ENCODE measurements at regions not wholly inside any gene's neighbourhood (a gene's known extent, or its start where the extent isn't known, plus 50 kb on each side); places are given as distances from the start of the nearest gene placed in this dataset.

- Histone ChIP-seq H3K14ac (ENCODE audit: low read length) (no peak overlapping the region), H3K27me3 (ENCODE audit: insufficient read depth, low read length) (no peaks in the 10 kb centered on the region), H2BK5ac (ENCODE audit: low read depth, low read length, poor library complexity) (no peak overlapping the region), H4K91ac (ENCODE audit: low read depth, low read length) (no peak overlapping the region), H2AK5ac (ENCODE audit: low read length) (no peak overlapping the region), H2BK120ac (ENCODE audit: insufficient read depth, low read length, poor library complexity) (no peak overlapping the region), H2BK12ac (ENCODE audit: low read length) (no peak overlapping the region), H4K12ac (ENCODE audit: low read depth, low read length) (no peak overlapping the region), H3K79me2 (ENCODE audit: control insufficient read depth, insufficient read depth, low read length, poor library complexity) (no peaks in the 10 kb centered on the region), H3K9me3 (ENCODE audit: insufficient read depth, low read depth, low read length) (no peaks in the 10 kb centered on the region), H3K4me1 (ENCODE audit: control insufficient read depth in 1 of 2, insufficient read depth in 2 of 2, low read length in 2 of 2) (no peaks in the 10 kb centered on the region), H3K36me3 (ENCODE audit: control insufficient read depth in 1 of 2, insufficient read depth in 2 of 2, low read length in 2 of 2) (no peaks in the 10 kb centered on the region), H3K18ac (ENCODE audit: low read length) (no peak overlapping the region), H3K4me2 (ENCODE audit: low read length) (no peak overlapping the region), H3K27ac (ENCODE audit: low read depth, low read length) (no peak overlapping the region), H4K8ac (ENCODE audit: low read depth, low read length) (no peak overlapping the region), H3K4ac (ENCODE audit: low read depth, low read length) (no peak overlapping the region), H3K4me3 (ENCODE audit: low read depth, low read length) (no peak overlapping the region), H3K23ac (ENCODE audit: low read length) (no peak overlapping the region), H2AFZ (ENCODE audit: insufficient read depth, low read length, poor library complexity) (no peak overlapping the region), H3K79me1 (ENCODE audit: low read length) (no peaks in the 10 kb centered on the region), H3K9ac (ENCODE audit: low read length) (no peak overlapping the region)
- WGBS (ENCODE audit: extremely low coverage, insufficient coverage, insufficient read length), result no CpG with 5 or more reads among the region's 6 CpGs
- DNase-seq, result no peak
These were observed 210.0 kb downstream of the IRS2 start for GRCh38 chr13:109576331-109576813.

- no CpG with 5 or more reads among the region's 3 CpGs for WGBS (ENCODE audit: extremely low coverage, insufficient coverage, insufficient read length)
- Histone ChIP-seq H3K14ac (ENCODE audit: low read length) (no peak overlapping the region), H3K4ac (ENCODE audit: low read depth, low read length) (no peak overlapping the region), H3K18ac (ENCODE audit: low read length) (no peak overlapping the region), H2BK120ac (ENCODE audit: insufficient read depth, low read length, poor library complexity) (no peak overlapping the region), H3K23ac (ENCODE audit: low read length) (no peak overlapping the region), H3K4me2 (ENCODE audit: low read length) (no peak overlapping the region), H3K27ac (ENCODE audit: low read depth, low read length) (no peak overlapping the region), H3K27me3 (ENCODE audit: insufficient read depth, low read length) (no peaks in the 10 kb centered on the region), H3K79me2 (ENCODE audit: control insufficient read depth, insufficient read depth, low read length, poor library complexity) (no peaks in the 10 kb centered on the region), H4K91ac (ENCODE audit: low read depth, low read length) (no peak overlapping the region), H2BK12ac (ENCODE audit: low read length) (no peak overlapping the region), H4K8ac (ENCODE audit: low read depth, low read length) (no peak overlapping the region), H3K9me3 (ENCODE audit: insufficient read depth, low read depth, low read length) (no peaks in the 10 kb centered on the region), H3K36me3 (ENCODE audit: control insufficient read depth in 1 of 2, insufficient read depth in 2 of 2, low read length in 2 of 2) (no peaks in the 10 kb centered on the region), H2AK5ac (ENCODE audit: low read length) (no peak overlapping the region), H3K79me1 (ENCODE audit: low read length) (no peaks in the 10 kb centered on the region), H2AFZ (ENCODE audit: insufficient read depth, low read length, poor library complexity) (no peak overlapping the region), H4K12ac (ENCODE audit: low read depth, low read length) (no peak overlapping the region), H3K4me3 (ENCODE audit: low read depth, low read length) (no peak overlapping the region), H3K9ac (ENCODE audit: low read length) (no peak overlapping the region), H2BK5ac (ENCODE audit: low read depth, low read length, poor library complexity) (no peak overlapping the region), H3K4me1 (ENCODE audit: control insufficient read depth in 1 of 2, insufficient read depth in 2 of 2, low read length in 2 of 2) (no peaks in the 10 kb centered on the region)
- DNase-seq, result no peak
These were observed 210.6 kb downstream of the IRS2 start for GRCh38 chr13:109575821-109576220.

- H2BK5ac ChIP-seq (ENCODE audit: low read depth, low read length, poor library complexity), result no peak overlapping the region
- no peak overlapping the region for H2BK120ac ChIP-seq (ENCODE audit: insufficient read depth, low read length, poor library complexity)
- H3K79me2 ChIP-seq (ENCODE audit: control insufficient read depth, insufficient read depth, low read length, poor library complexity), result no peaks in the 10 kb centered on the region
- no peak overlapping the region for H3K18ac ChIP-seq (ENCODE audit: low read length)
- no peak overlapping the region for H2AFZ ChIP-seq (ENCODE audit: insufficient read depth, low read length, poor library complexity)
- no peak for DNase-seq
- H2AK5ac ChIP-seq (ENCODE audit: low read length), result no peak overlapping the region
- H3K9me3 ChIP-seq (ENCODE audit: insufficient read depth, low read depth, low read length), result no peaks in the 10 kb centered on the region
- no CpG with 5 or more reads among the region's 6 CpGs for WGBS (ENCODE audit: extremely low coverage, insufficient coverage, insufficient read length)
- no peak overlapping the region for H3K4me2 ChIP-seq (ENCODE audit: low read length)
- peak overlapping the region; percentile 17 for H3K23ac ChIP-seq (ENCODE audit: low read length)
- no peak overlapping the region for H4K12ac ChIP-seq (ENCODE audit: low read depth, low read length)
- no peaks in the 10 kb centered on the region for H3K36me3 ChIP-seq (ENCODE audit: control insufficient read depth in 1 of 2, insufficient read depth in 2 of 2, low read length in 2 of 2)
- no peaks in the 10 kb centered on the region for H3K27me3 ChIP-seq (ENCODE audit: insufficient read depth, low read length)
- H4K8ac ChIP-seq (ENCODE audit: low read depth, low read length), result no peak overlapping the region
- no peak overlapping the region for H4K91ac ChIP-seq (ENCODE audit: low read depth, low read length)
- no peak overlapping the region for H3K4me3 ChIP-seq (ENCODE audit: low read depth, low read length)
- no peak overlapping the region for H3K4ac ChIP-seq (ENCODE audit: low read depth, low read length)
- no peak overlapping the region for H3K14ac ChIP-seq (ENCODE audit: low read length)
- H3K27ac ChIP-seq (ENCODE audit: low read depth, low read length), result no peak overlapping the region
- H3K4me1 ChIP-seq (ENCODE audit: control insufficient read depth in 1 of 2, insufficient read depth in 2 of 2, low read length in 2 of 2), result no peaks in the 10 kb centered on the region
- no peak overlapping the region for H2BK12ac ChIP-seq (ENCODE audit: low read length)
- no peak overlapping the region for H3K9ac ChIP-seq (ENCODE audit: low read length)
- H3K79me1 ChIP-seq (ENCODE audit: low read length), result no peaks in the 10 kb centered on the region
These were observed 214.0 kb downstream of the IRS2 start for GRCh38 chr13:109572389-109572788.

- H2AK5ac ChIP-seq (ENCODE audit: low read length), result no peak overlapping the region
- no CpG with 5 or more reads among the region's 11 CpGs for WGBS (ENCODE audit: extremely low coverage, insufficient coverage, insufficient read length)
- H4K91ac ChIP-seq (ENCODE audit: low read depth, low read length), result no peak overlapping the region
These were observed 216.2 kb downstream of the IRS2 start for GRCh38 chr13:109569958-109570711.

More at GRCh38 chr13:109569958-109570711, 216.2 kb downstream of the IRS2 start:
- Histone ChIP-seq H3K9ac (ENCODE audit: low read length) (no peak overlapping the region), H3K23ac (ENCODE audit: low read length) (no peak overlapping the region), H3K79me1 (ENCODE audit: low read length) (no peaks in the 10 kb centered on the region), H3K14ac (ENCODE audit: low read length) (no peak overlapping the region), H2BK12ac (ENCODE audit: low read length) (no peak overlapping the region), H4K8ac (ENCODE audit: low read depth, low read length) (no peak overlapping the region), H2AFZ (ENCODE audit: insufficient read depth, low read length, poor library complexity) (no peak overlapping the region), H3K4me1 (ENCODE audit: control insufficient read depth in 1 of 2, insufficient read depth in 2 of 2, low read length in 2 of 2) (no peaks in the 10 kb centered on the region), H4K12ac (ENCODE audit: low read depth, low read length) (no peak overlapping the region), H3K27ac (ENCODE audit: low read depth, low read length) (no peak overlapping the region), H2BK120ac (ENCODE audit: insufficient read depth, low read length, poor library complexity) (no peak overlapping the region), H3K9me3 (ENCODE audit: insufficient read depth, low read depth, low read length) (no peaks in the 10 kb centered on the region), H3K18ac (ENCODE audit: low read length) (no peak overlapping the region), H3K4ac (ENCODE audit: low read depth, low read length) (no peak overlapping the region), H3K4me2 (ENCODE audit: low read length) (no peak overlapping the region), H3K79me2 (ENCODE audit: control insufficient read depth, insufficient read depth, low read length, poor library complexity) (no peaks in the 10 kb centered on the region), H3K4me3 (ENCODE audit: low read depth, low read length) (no peak overlapping the region), H3K36me3 (ENCODE audit: control insufficient read depth in 1 of 2, insufficient read depth in 2 of 2, low read length in 2 of 2) (no peaks in the 10 kb centered on the region), H2BK5ac (ENCODE audit: low read depth, low read length, poor library complexity) (no peak overlapping the region), H3K27me3 (ENCODE audit: insufficient read depth, low read length) (no peaks in the 10 kb centered on the region)
- DNase-seq, result no peak

Measured in trophoblast cell (in vitro differentiated cells and primary cell).